Naive thymus-derived CD4-positive, alpha-beta T cell (primary cell): ENCODE measurements at regions not wholly inside any gene's neighbourhood (a gene's known extent, or its start where the extent isn't known, plus 50 kb on each side); places are given as distances from the start of the nearest gene placed in this dataset.
"Not testable (repeated sequence)": the region's sequence is repeated elsewhere in the genome, so short reads cannot be mapped to it uniquely, and the experiment has no call there.

Source experiments
- ATAC-seq: fragments of 150-1000 bp; cut with Tn5 transposase; 2 replicates; pipeline ENCODE4 v1.10.0; 2021; ENCODE audit warnings: mild to moderate bottlenecking, moderate library complexity
- CTCF ChIA-PET: fragments of 350-600 bp; sonication (Branson Sonifier 250); formaldehyde crosslinking; loops from one replicate; lab custom pipeline; 2021; ENCODE audit warnings: antibody characterized with exemption; lab: Charles Lee
- POLR2A ChIA-PET: fragments of 350-600 bp; sonication (Branson Sonifier 250); formaldehyde crosslinking; loops from one replicate; lab custom pipeline; 2021; ENCODE audit warnings: antibody characterized with exemption, inconsistent platforms; lab: Charles Lee
- DNase-seq, 9 donors: peaks; one replicate each; pipeline versions ENCODE4 v3.0.0 to v3.0.0-alpha.2; 2020 to 2022; ENCODE audit warnings: mixed read lengths in 1 of 9
- H3K27ac ChIP-seq: one replicate; pipeline ENCODE4 v1.7.0; 2013; ENCODE audit warnings: mild to moderate bottlenecking, low read depth, low read length, moderate library complexity
- H3K27me3 ChIP-seq, 2 donors: one replicate each; pipeline ENCODE4 v1.7.0; 2013; ENCODE audit warnings: low read length in 2 of 2, mild to moderate bottlenecking in 2 of 2, moderate library complexity in 2 of 2; ENCODE audit not compliant: control insufficient read depth in 2 of 2, insufficient read depth in 2 of 2
- H3K36me3 ChIP-seq, 3 experiments: 1 replicate in 2 of 3; 2 replicates in 1 of 3; pipeline ENCODE4 v1.7.0; 2013; ENCODE audit warnings: low read length in 3 of 3, mild to moderate bottlenecking in 3 of 3, moderate library complexity in 1 of 3; ENCODE audit not compliant: insufficient read depth in 3 of 3, control insufficient read depth in 2 of 3
- H3K4me1 ChIP-seq, 2 donors: one replicate each; pipeline ENCODE4 v1.7.0; 2013; ENCODE audit warnings: low read length in 2 of 2, mild to moderate bottlenecking in 2 of 2, moderate library complexity in 1 of 2; ENCODE audit not compliant: control insufficient read depth in 2 of 2, insufficient read depth in 2 of 2
- H3K4me3 ChIP-seq: 2 replicates; pipeline ENCODE4 v1.7.0; 2013; ENCODE audit warnings: mild to moderate bottlenecking, low read length
- H3K9me3 ChIP-seq, 3 experiments: 1 replicate in 2 of 3; 2 replicates in 1 of 3; pipeline ENCODE4 v1.7.0; 2013; ENCODE audit warnings: low read length in 3 of 3; ENCODE audit not compliant: control insufficient read depth in 2 of 3
- H3K27ac Mint-ChIP-seq, 9 donors: one replicate each; pipeline ENCODE4 v1.8.0; 2020 to 2022; ENCODE audit warnings: mixed read lengths in 9 of 9, mild to moderate bottlenecking in 8 of 9, moderate library complexity in 5 of 9, inconsistent platforms in 2 of 9
- H3K27me3 Mint-ChIP-seq, 5 donors: one replicate each; pipeline ENCODE4 v1.8.0; 2021 to 2022; ENCODE audit warnings: mixed read lengths in 5 of 5, mild to moderate bottlenecking in 1 of 5
- H3K36me3 Mint-ChIP-seq, 5 donors: one replicate each; pipeline ENCODE4 v1.8.0; 2020 to 2022; ENCODE audit warnings: mixed read lengths in 5 of 5, mild to moderate bottlenecking in 3 of 5, inconsistent platforms in 1 of 5
- H3K4me1 Mint-ChIP-seq, 7 donors: one replicate each; pipeline ENCODE4 v1.8.0; 2020 to 2022; ENCODE audit warnings: mixed read lengths in 7 of 7, mild to moderate bottlenecking in 3 of 7, inconsistent platforms in 1 of 7
- H3K4me3 Mint-ChIP-seq, 10 donors: one replicate each; pipeline ENCODE4 v1.8.0; 2020 to 2022; ENCODE audit warnings: mild to moderate bottlenecking in 10 of 10, mixed read lengths in 10 of 10, moderate library complexity in 6 of 10, inconsistent platforms in 2 of 10
- H3K9me3 Mint-ChIP-seq, 11 donors: one replicate each; pipeline ENCODE4 v1.8.0; 2020 to 2022; ENCODE audit warnings: mixed read lengths in 11 of 11, mild to moderate bottlenecking in 4 of 11, inconsistent platforms in 1 of 11, moderate library complexity in 1 of 11
- intact Hi-C, 2 donors: fragments of 100-400 bp; cut with micrococcal nuclease; formaldehyde crosslinking; loops; one replicate each; pipeline ENCODE4 v1.15.1; 2023

DNA sequence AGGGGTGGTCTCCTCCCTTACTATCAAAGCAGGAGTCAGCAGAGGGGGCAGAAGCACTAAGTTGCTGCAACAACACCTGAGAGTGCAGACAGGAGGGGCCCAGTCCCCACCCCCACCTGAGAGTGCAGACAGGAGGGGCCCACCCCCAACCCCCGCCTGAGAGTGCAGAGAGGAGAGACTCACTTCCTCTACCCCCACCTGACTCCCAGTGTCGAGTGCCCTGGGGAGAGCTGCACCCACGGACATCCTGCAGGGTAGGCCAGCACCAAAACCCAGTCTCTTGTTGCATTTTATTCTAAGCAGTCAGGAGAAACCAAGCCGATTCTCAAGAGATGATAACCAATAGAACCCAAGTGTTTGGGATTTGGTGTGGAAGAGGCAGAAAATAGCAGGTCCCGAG, 78.4 kb downstream of the NAPG start:
- Histone ChIP-seq H3K4me3 (no peak overlapping the region), H3K27me3 (no peaks in the 10 kb centered on the region), H3K9me3 (no peaks in the 10 kb centered on the region), H3K36me3 (no peaks in the 10 kb centered on the region), H3K27ac (no peak overlapping the region), H3K4me1 (no peaks in the 10 kb centered on the region)
- H3K27me3 Mint-ChIP-seq: peaks cover 0 to 5% (median 4%) of the 10 kb centered on the region in 5 donors
- CTCF ChIA-PET: no interaction called here
- ATAC-seq (no peak), DNase-seq (no peak)
- H3K27ac Mint-ChIP-seq: no peak overlapping the region
- H3K9me3 Mint-ChIP-seq: peaks cover 4 to 34% (median 18%) of the 10 kb centered on the region in 11 donors
- POLR2A ChIA-PET: no interaction called here
- H3K36me3 Mint-ChIP-seq: peaks cover 0 to 11% (median 9%) of the 10 kb centered on the region in 5 donors
- H3K4me3 Mint-ChIP-seq: no peak overlapping the region
- intact Hi-C loops: no loop called here
- peaks cover 0 to 2% (median 0%) of the 10 kb centered on the region in 7 donors for H3K4me1 Mint-ChIP-seq

DNA sequence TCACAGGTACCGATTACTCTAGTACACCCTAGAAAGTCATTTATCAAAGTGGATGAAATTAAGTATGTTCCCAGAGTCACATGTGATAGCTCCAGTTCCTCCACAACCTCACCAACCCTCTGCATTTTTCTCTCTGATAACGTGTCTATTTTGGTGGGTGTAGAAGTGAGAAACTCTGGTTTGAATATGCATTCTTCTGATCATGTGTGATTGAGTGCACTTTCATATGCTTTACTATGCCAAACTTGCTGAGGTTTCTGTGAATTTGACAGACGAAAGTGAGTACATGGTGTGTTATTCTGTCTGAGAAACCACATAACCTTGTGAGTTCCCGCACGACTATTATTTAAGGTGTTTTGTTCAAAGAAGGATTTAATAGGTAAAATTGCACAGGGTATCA, 81.1 kb downstream of the NAPG start:
- H3K4me3 ChIP-seq, H3K36me3 ChIP-seq, POLR2A ChIA-PET, DNase-seq, CTCF ChIA-PET, H3K27me3 ChIP-seq, H3K9me3 ChIP-seq, H3K4me1 ChIP-seq, H3K27ac ChIP-seq, H3K4me1 Mint-ChIP-seq, ATAC-seq, H3K27ac Mint-ChIP-seq, H3K27me3 Mint-ChIP-seq, intact Hi-C loops, H3K4me3 Mint-ChIP-seq: not testable (repeated sequence)
- H3K9me3 Mint-ChIP-seq: peaks cover 4 to 26% (median 18%) of the 10 kb centered on the region in 11 donors
- peaks cover 0 to 11% (median 9%) of the 10 kb centered on the region in 5 donors for H3K36me3 Mint-ChIP-seq

DNA sequence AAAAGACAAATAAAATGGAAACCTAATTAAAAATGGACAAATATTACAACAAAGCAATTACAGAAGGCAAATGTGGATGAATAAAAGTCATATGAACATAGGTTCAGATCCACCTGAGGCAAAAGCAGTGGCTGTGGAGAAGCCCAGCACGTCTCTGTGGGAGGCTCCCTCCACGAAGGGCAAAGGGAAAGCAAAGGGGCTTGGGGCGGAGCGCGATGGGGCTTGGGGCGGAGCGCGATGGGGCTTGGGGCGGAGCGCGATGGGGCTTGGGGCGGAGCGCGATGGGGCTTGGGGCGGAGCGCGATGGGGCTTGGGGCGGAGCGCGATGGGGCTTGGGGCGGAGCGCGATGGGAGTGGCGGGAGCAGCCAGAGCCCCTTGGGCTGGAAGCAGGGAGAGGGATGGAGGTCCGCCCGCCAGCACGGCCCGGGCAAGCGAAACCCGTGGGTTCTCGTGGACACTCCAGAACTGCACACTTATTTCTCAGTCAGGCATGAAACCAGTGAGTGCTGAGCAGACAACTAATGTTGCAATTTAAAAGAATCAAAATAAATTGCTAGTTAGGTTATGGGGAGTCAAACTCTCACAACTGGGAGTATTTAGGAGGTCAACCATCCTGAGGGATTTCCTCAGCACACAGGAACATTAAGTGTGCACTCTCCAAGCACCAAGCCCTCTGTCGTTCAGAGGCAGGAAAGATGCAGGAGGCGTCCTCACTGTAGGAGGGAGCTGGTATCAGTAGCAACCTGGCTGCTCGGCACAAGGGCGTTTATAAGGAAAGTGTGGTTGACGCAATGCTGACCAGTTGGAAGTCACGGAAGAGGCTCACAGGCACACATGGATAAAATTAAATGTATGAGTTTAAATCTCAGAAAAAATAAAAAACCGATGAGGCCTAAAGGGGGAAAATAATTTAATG, 81.8 kb downstream of the NAPG start:
- H3K27ac ChIP-seq, ATAC-seq, H3K4me3 Mint-ChIP-seq, H3K36me3 ChIP-seq, H3K4me3 ChIP-seq, H3K27ac Mint-ChIP-seq, H3K4me1 ChIP-seq, H3K4me1 Mint-ChIP-seq, H3K27me3 ChIP-seq, DNase-seq, H3K9me3 ChIP-seq, H3K27me3 Mint-ChIP-seq, intact Hi-C loops, POLR2A ChIA-PET, CTCF ChIA-PET: not testable (repeated sequence)
- peaks cover 4 to 24% (median 17%) of the 10 kb centered on the region in 11 donors for H3K9me3 Mint-ChIP-seq
- peaks cover 0 to 11% (median 9%) of the 10 kb centered on the region in 5 donors for H3K36me3 Mint-ChIP-seq

DNA sequence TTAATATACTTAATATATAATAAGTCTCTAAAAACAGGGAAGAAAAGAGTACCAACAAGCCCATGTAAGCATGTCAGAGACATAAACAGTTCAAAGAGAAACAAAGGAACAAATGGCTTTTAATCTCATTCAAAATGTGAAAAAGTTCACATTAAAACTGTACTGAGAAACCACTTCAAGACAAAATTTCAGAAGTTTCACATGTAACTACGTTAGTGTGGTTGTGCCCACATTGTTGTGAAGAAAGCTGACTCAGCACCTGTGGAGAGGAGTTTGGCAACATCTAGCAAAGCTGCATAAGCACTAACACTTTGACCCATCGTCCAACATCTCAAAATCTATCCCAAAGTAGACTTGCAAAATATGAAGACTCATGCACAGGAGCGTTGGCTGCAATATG, 82.6 kb downstream of the NAPG start:
- H3K36me3 ChIP-seq, H3K27ac Mint-ChIP-seq, H3K4me1 ChIP-seq, CTCF ChIA-PET, H3K36me3 Mint-ChIP-seq, H3K27ac ChIP-seq, intact Hi-C loops, POLR2A ChIA-PET, H3K27me3 Mint-ChIP-seq, H3K9me3 ChIP-seq, H3K27me3 ChIP-seq, H3K4me3 ChIP-seq, H3K4me1 Mint-ChIP-seq, H3K4me3 Mint-ChIP-seq: not testable (repeated sequence)
- ATAC-seq (peak; percentile 16), DNase-seq (peak in 1 of 9 donors; percentile 15)
- peaks cover 0 to 16% (median 10%) of the 10 kb centered on the region in 11 donors for H3K9me3 Mint-ChIP-seq

DNA sequence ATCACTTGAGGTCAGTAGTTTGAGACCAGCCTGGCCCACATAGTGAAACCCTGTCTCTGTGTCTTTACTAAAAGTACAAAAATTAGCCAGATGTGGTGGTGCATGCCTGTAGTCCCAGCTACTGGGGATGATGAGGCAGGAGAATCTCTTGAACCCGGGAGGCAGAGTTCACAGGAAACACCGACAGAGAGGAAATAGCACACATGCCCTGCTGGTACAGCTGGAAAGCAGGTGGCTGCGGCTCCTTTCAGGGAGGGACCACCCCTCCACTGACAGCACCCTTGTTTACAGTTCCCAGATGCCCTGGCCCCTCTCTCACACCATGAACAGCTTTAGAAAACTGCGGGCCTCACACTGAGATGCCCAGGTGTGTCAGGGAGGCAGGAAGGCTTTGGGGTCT, 83.2 kb downstream of the NAPG start:
- H3K27ac Mint-ChIP-seq, H3K9me3 ChIP-seq, H3K36me3 ChIP-seq, H3K27me3 ChIP-seq, DNase-seq, CTCF ChIA-PET, ATAC-seq, H3K27me3 Mint-ChIP-seq, intact Hi-C loops, H3K4me1 ChIP-seq, H3K4me3 ChIP-seq, H3K36me3 Mint-ChIP-seq, POLR2A ChIA-PET, H3K27ac ChIP-seq, H3K4me1 Mint-ChIP-seq, H3K4me3 Mint-ChIP-seq: not testable (repeated sequence)
- peaks cover 0 to 11% (median 4%) of the 10 kb centered on the region in 11 donors for H3K9me3 Mint-ChIP-seq

DNA sequence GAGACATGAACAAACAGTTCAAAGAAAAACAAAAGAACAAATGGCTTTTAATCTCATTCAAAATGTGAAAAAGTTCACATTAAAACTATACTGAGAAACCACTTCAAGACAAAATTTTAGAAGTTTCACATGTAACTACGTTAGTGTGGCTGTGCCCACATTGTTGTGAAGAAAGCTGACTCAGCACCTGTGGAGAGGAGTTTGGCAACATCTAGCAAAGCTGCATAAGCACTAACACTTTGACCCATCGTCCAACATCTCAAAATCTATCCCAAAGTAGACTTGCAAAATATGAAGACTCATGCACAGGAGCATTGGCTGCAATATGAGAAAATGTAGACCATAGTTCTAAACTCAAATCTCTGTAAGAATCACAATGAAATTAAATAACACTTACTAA, 87.4 kb downstream of the NAPG start:
- POLR2A ChIA-PET, H3K27me3 Mint-ChIP-seq, intact Hi-C loops, ATAC-seq, DNase-seq, H3K9me3 ChIP-seq, H3K27ac ChIP-seq, H3K4me3 ChIP-seq, H3K9me3 Mint-ChIP-seq, H3K36me3 ChIP-seq, H3K27ac Mint-ChIP-seq, H3K4me1 Mint-ChIP-seq, H3K36me3 Mint-ChIP-seq, H3K27me3 ChIP-seq, H3K4me3 Mint-ChIP-seq, CTCF ChIA-PET, H3K4me1 ChIP-seq: not testable (repeated sequence)

DNA sequence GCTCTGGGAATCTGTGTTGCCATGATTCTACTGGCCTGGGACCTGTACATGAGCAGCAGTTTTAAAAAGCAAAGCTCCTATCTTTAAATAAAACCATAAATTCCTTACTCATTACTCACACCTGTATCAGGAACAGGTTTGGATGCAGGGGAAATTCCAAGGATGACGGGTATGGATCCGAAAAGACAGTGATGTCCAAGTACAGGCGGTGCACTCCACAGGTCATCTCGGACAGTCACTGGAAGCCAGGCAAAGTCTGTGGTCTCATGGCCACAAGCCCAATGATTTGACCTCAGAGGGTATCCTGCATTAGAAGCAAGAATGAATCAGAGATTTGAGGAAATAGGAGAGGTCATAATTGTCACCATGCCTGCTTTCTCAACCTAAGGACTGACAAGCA, 90.9 kb downstream of the NAPG start:
- H3K4me1 ChIP-seq, H3K4me3 ChIP-seq, H3K27me3 ChIP-seq, H3K4me3 Mint-ChIP-seq, POLR2A ChIA-PET, ATAC-seq, intact Hi-C loops, H3K27ac Mint-ChIP-seq, H3K9me3 ChIP-seq, H3K4me1 Mint-ChIP-seq, H3K27ac ChIP-seq, H3K36me3 ChIP-seq, CTCF ChIA-PET, H3K9me3 Mint-ChIP-seq, H3K27me3 Mint-ChIP-seq, DNase-seq, H3K36me3 Mint-ChIP-seq: not testable (repeated sequence)
